ENCODE measurements at regions not wholly inside any gene's neighbourhood (a gene's known extent, or its start where the extent isn't known, plus 50 kb on each side); places are given as distances from the start of the nearest gene placed in this dataset.

DNA sequence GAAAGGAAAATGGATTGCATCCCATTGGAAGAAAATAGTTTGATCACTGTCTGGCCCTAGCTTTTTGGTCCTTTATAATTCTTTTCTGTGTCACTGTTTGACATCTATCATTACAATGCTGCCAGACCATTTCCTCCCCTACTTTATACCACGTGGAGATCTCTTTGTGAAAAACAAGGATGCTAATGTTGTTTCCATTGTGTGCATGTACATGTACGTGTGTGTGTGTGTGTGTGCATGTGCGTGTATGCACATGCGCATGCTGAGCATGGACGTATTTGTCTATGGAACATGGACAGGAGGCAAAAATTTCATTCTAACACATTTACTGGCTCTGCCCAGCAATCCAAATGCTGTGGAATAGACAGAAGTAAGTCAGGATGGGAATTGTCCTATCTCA, 153.1 kb upstream of the PLXNA2 start:
- no peak overlapping the region for H3K27ac ChIP-seq (ENCODE audit: low read depth)
- Mint-ChIP-seq H3K36me3 (ENCODE audit: low read depth) (no peaks in the 10 kb centered on the region), H3K4me1 (no peaks in the 10 kb centered on the region), H3K27ac (no peak overlapping the region), H3K27me3 (ENCODE audit: insufficient read depth, low read depth, poor library complexity) (no peaks in the 10 kb centered on the region), H3K4me3 (no peak overlapping the region), H3K9me3 (no peaks in the 10 kb centered on the region; the same call in 2 of the 3 replicates)
- no peak overlapping the region for H3K4me2 ChIP-seq
- no peaks in the 10 kb centered on the region for H4K20me1 ChIP-seq (replicated peaks; ENCODE audit: insufficient read depth)
- no peaks in the 10 kb centered on the region for H3F3A ChIP-seq (replicated peaks; ENCODE audit: low read depth)
- no peak overlapping the region for H2AFZ ChIP-seq
- no peaks in the 10 kb centered on the region for H3K27me3 ChIP-seq (ENCODE audit: insufficient read depth)
- peaks cover 17% of the 10 kb centered on the region; the same call in 1 of the 2 replicates for H3K9me2 ChIP-seq (ENCODE audit: insufficient read depth)
- ATAC-seq = no peak
- H3K79me2 ChIP-seq (replicated peaks; ENCODE audit: insufficient read depth) = no peaks in the 10 kb centered on the region
- no peak overlapping the region for H3K4me3 ChIP-seq
- no peaks in the 10 kb centered on the region for H3K4me1 ChIP-seq (ENCODE audit: insufficient read depth)
- H3K36me3 ChIP-seq (ENCODE audit: insufficient read depth) = no peaks in the 10 kb centered on the region
- TF ChIP-seq POLR2AphosphoS5 (IDR thresholded peaks at IDR 0.05; ENCODE audit: low read depth) (no peak), NANOG (IDR thresholded peaks at IDR 0.05; ENCODE audit: borderline replicate concordance) (no peak), REST (IDR thresholded peaks at IDR 0.05; ENCODE audit: unreplicated experiment) (no peak), CREB1 (CRISPR knock-in tag; IDR thresholded peaks at IDR 0.05; ENCODE audit: low read depth) (no peak), ZNF114 (CRISPR knock-in tag; IDR thresholded peaks at IDR 0.05) (no peak)
- TF ChIP-seq, protein P1, sequence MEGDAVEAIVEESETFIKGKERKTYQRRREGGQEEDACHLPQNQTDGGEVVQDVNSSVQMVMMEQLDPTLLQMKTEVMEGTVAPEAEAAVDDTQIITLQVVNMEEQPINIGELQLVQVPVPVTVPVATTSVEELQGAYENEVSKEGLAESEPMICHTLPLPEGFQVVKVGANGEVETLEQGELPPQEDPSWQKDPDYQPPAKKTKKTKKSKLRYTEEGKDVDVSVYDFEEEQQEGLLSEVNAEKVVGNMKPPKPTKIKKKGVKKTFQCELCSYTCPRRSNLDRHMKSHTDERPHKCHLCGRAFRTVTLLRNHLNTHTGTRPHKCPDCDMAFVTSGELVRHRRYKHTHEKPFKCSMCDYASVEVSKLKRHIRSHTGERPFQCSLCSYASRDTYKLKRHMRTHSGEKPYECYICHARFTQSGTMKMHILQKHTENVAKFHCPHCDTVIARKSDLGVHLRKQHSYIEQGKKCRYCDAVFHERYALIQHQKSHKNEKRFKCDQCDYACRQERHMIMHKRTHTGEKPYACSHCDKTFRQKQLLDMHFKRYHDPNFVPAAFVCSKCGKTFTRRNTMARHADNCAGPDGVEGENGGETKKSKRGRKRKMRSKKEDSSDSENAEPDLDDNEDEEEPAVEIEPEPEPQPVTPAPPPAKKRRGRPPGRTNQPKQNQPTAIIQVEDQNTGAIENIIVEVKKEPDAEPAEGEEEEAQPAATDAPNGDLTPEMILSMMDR (conservative IDR thresholded peaks at IDR 0.05; ENCODE audit: low read depth in 2 of 2) = no peak
- no peak for DNase-seq (ENCODE audit: low spot score)

GRCh38 chr1:208405014-208405413, 160.8 kb upstream of the PLXNA2 start:
- Mint-ChIP-seq H3K9me3 (no peaks in the 10 kb centered on the region), H3K27me3 (ENCODE audit: insufficient read depth, low read depth, poor library complexity) (no peaks in the 10 kb centered on the region), H3K27ac (no peak overlapping the region), H3K36me3 (ENCODE audit: low read depth) (no peaks in the 10 kb centered on the region), H3K4me3 (no peak overlapping the region), H3K4me1 (no peaks in the 10 kb centered on the region)
- H3K4me3 ChIP-seq = no peak overlapping the region
- no peak overlapping the region for H3K4me2 ChIP-seq
- H3K79me2 ChIP-seq (replicated peaks; ENCODE audit: insufficient read depth) = no peaks in the 10 kb centered on the region
- no peak for TF ChIP-seq JUNB (IDR thresholded peaks at IDR 0.05; ENCODE audit: unreplicated experiment)
- no peak for TF ChIP-seq POLR2AphosphoS5 (IDR thresholded peaks at IDR 0.05; ENCODE audit: low read depth)
- no peak for TF ChIP-seq STAT1 (IDR thresholded peaks at IDR 0.05; ENCODE audit: unreplicated experiment)
- no peak for TF ChIP-seq EZH2phosphoT487 (IDR thresholded peaks at IDR 0.05; ENCODE audit: unreplicated experiment)
- TF ChIP-seq, protein P1 (conservative IDR thresholded peaks at IDR 0.05; ENCODE audit: low read depth in 2 of 2) = no peak
- no peak overlapping the region for H3K27ac ChIP-seq (ENCODE audit: low read depth)
- H3K9me2 ChIP-seq (ENCODE audit: insufficient read depth) = peaks cover 8% of the 10 kb centered on the region; the same call in 1 of the 2 replicates
- no peaks in the 10 kb centered on the region for H3K36me3 ChIP-seq (ENCODE audit: insufficient read depth)
- H3F3A ChIP-seq (replicated peaks; ENCODE audit: low read depth) = no peaks in the 10 kb centered on the region
- no peaks in the 10 kb centered on the region for H4K20me1 ChIP-seq (replicated peaks; ENCODE audit: insufficient read depth)
- DNase-seq (ENCODE audit: low spot score) = no peak
- no peaks in the 10 kb centered on the region for H3K4me1 ChIP-seq (ENCODE audit: insufficient read depth)
- ATAC-seq = no peak
- H2AFZ ChIP-seq = no peak overlapping the region
- H3K27me3 ChIP-seq (ENCODE audit: insufficient read depth) = no peaks in the 10 kb centered on the region

Data from GM23338 (cell line).